ENCODE measurements at regions not wholly inside any gene's neighbourhood (a gene's known extent, or its start where the extent isn't known, plus 50 kb on each side); places are given as distances from the start of the nearest gene placed in this dataset.

- Histone ChIP-seq H3K9me3 (peaks cover 7% of the 10 kb centered on the region; the same call in 2 of the 3 replicates), H3K4me2 (no peak overlapping the region), H3K27ac (no peak overlapping the region; a peak in 1 of 6 replicates), H3K4me3 (no peak overlapping the region), H3K4me1 (peaks cover 19% of the 10 kb centered on the region)
- WGBS (ENCODE audit: missing lambda C conversion rate) = 90% methylated on average over 4 of the region's 4 CpGs
- ChIA-PET CTCF (no interaction called here), POLR2A (no interaction called here)
- no peak for ATAC-seq
- DNase-seq (ENCODE audit: low read depth in 1 of 2, low spot score in 1 of 2) = no peak
- no peak for FAIRE-seq
- TF ChIP-seq, protein P1, sequence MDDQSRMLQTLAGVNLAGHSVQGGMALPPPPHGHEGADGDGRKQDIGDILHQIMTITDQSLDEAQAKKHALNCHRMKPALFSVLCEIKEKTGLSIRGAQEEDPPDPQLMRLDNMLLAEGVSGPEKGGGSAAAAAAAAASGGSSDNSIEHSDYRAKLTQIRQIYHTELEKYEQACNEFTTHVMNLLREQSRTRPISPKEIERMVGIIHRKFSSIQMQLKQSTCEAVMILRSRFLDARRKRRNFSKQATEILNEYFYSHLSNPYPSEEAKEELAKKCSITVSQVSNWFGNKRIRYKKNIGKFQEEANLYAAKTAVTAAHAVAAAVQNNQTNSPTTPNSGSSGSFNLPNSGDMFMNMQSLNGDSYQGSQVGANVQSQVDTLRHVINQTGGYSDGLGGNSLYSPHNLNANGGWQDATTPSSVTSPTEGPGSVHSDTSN (IDR thresholded peaks at IDR 0.05) = no peak
- TF ChIP-seq GATA3 (IDR thresholded peaks at IDR 0.05; ENCODE audit: borderline replicate concordance) = no peak
- no peak for TF ChIP-seq HES2 (IDR thresholded peaks at IDR 0.05)
- no peak for TF ChIP-seq SMC3 (IDR thresholded peaks at IDR 0.05)
- no peak for TF ChIP-seq CBX8 (IDR thresholded peaks at IDR 0.05)
- no peak for TF ChIP-seq ZSCAN20 (CRISPR knock-in tag; IDR thresholded peaks at IDR 0.05)
- no peak for TF ChIP-seq FOSL2 (IDR thresholded peaks at IDR 0.05)
- no peak for TF ChIP-seq FOSL2 (CRISPR knock-in tag; IDR thresholded peaks at IDR 0.05)
- no peak for TF ChIP-seq HDAC2 (IDR thresholded peaks at IDR 0.05)
Observed at GRCh38 chr7:81008901-81009300, 90.0 kb upstream of the SEMA3C start.

- ChIA-PET CTCF (no interaction called here), POLR2A (no interaction called here)
- TF ChIP-seq PHF8 (IDR thresholded peaks at IDR 0.05; ENCODE audit: borderline replicate concordance, low read depth) (no peak), CBX2 (IDR thresholded peaks at IDR 0.05; ENCODE audit: borderline replicate concordance, low read depth) (no peak), HEYL (CRISPR knock-in tag; IDR thresholded peaks at IDR 0.05) (no peak), MAZ (IDR thresholded peaks at IDR 0.05; ENCODE audit: borderline replicate concordance, low read depth, low read length) (no peak), JUNB (IDR thresholded peaks at IDR 0.05) (no peak)
- Histone ChIP-seq H3K27ac (no peak overlapping the region), H3K4me3 (no peak overlapping the region), H3K4me1 (peaks cover 4% of the 10 kb centered on the region; the same call in 1 of the 3 replicates), H3K9me3 (peaks cover 6% of the 10 kb centered on the region; the same call in 2 of the 3 replicates), H3K4me2 (no peak overlapping the region)
- 65% methylated on average over 2 of the region's 2 CpGs for WGBS (ENCODE audit: missing lambda C conversion rate)
- FAIRE-seq (no peak), DNase-seq (ENCODE audit: low read depth in 1 of 2, low spot score in 1 of 2) (no peak), ATAC-seq (no peak)
Observed at GRCh38 chr7:81007051-81007450, 88.2 kb upstream of the SEMA3C start.

GRCh38 chr7:81005254-81005653 is 86.4 kb upstream of the SEMA3C start:
- CTCF ChIA-PET = interaction anchor here (1.1 kb wide), 1 partner anchor 11 kb away, joined by 3 read pairs; no protein-coding TSS in a partner anchor
- H3K4me1 ChIP-seq = peaks cover 4% of the 10 kb centered on the region; the same call in 1 of the 3 replicates
- TF ChIP-seq KDM5A (IDR thresholded peaks at IDR 0.05) (no peak), CTCF (IDR thresholded peaks at IDR 0.05) (no peak), NR3C1 (IDR thresholded peaks at IDR 0.05) (no peak)
- FAIRE-seq (no peak), ATAC-seq (no peak), DNase-seq (ENCODE audit: low read depth in 1 of 2, low spot score in 1 of 2) (no peak)
- 89% methylated on average over 5 of the region's 5 CpGs for WGBS (ENCODE audit: missing lambda C conversion rate)
- H3K27ac ChIP-seq = peak overlapping the region in 1 of 2 experiments; percentile 43; a peak in 1 of 6 replicates
- no peak overlapping the region for H3K4me2 ChIP-seq
- POLR2A ChIA-PET = no interaction called here
- no peak overlapping the region for H3K4me3 ChIP-seq
- no peaks in the 10 kb centered on the region for H3K9me3 ChIP-seq

- WGBS (ENCODE audit: missing lambda C conversion rate) = 100% methylated on average over 1 of the region's 1 CpG
- H3K4me2 ChIP-seq = no peak overlapping the region
- H3K27ac ChIP-seq = no peak overlapping the region
- DNase-seq (ENCODE audit: low read depth in 1 of 2, low spot score in 1 of 2) = no peak
- ChIA-PET POLR2A (no interaction called here), CTCF (interaction anchor here (0.6 to 1.0 kb wide), 2 partner anchors 83 to 443 kb away, joined by 3 read pairs; no protein-coding TSS in a partner anchor)
- TF ChIP-seq SREBF2 (IDR thresholded peaks at IDR 0.05) (no peak), POLR2AphosphoS2 (conservative IDR thresholded peaks at IDR 0.05; ENCODE audit: low read length) (no peak)
- TF ChIP-seq, protein P2, sequence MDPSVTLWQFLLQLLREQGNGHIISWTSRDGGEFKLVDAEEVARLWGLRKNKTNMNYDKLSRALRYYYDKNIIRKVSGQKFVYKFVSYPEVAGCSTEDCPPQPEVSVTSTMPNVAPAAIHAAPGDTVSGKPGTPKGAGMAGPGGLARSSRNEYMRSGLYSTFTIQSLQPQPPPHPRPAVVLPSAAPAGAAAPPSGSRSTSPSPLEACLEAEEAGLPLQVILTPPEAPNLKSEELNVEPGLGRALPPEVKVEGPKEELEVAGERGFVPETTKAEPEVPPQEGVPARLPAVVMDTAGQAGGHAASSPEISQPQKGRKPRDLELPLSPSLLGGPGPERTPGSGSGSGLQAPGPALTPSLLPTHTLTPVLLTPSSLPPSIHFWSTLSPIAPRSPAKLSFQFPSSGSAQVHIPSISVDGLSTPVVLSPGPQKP (IDR thresholded peaks at IDR 0.05; ENCODE audit: low read depth, low read length) = no peak
- H3K4me1 ChIP-seq = peaks cover 4% of the 10 kb centered on the region; the same call in 1 of the 3 replicates
- FAIRE-seq = no peak
- no peaks in the 10 kb centered on the region for H3K9me3 ChIP-seq
- H3K4me3 ChIP-seq = no peak overlapping the region
- no peak for ATAC-seq
Observed at GRCh38 chr7:81004098-81004497, 85.2 kb upstream of the SEMA3C start.
